ENCODE measurements at regions not wholly inside any gene's neighbourhood (a gene's known extent, or its start where the extent isn't known, plus 50 kb on each side); places are given as distances from the start of the nearest gene placed in this dataset.
A peak's percentile ranks its signal among the peaks of the same experiment; 100 is the strongest.

DNA sequence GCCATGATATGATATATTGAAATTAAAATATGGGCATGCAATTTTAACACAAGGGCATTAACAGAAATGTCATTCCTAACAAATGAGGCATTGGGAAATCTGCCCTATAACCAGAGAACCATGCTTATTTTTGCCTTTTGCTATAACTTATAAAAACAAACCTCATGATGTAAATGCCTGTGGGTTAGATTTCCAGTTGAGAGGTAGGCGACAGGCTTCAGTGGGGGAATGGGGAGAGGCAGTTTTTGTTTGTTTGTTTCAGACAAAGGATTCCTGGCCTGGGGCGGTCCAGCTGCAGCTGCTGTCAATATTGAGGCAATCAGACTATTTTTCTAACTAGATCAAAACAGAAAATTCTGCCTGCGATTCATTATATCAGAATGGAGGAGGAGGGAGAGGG lies 490.4 kb upstream of the CFAP20DC start:
- Histone ChIP-seq H3K27me3 (ENCODE audit: control insufficient read depth, insufficient read depth, low read length) (no peaks in the 10 kb centered on the region), H3K36me3 (ENCODE audit: control insufficient read depth, insufficient read depth, low read length) (no peaks in the 10 kb centered on the region), H3K4me3 (ENCODE audit: low read depth, low read length) (no peak overlapping the region), H3K27ac (ENCODE audit: low read depth, low read length) (no peak overlapping the region), H3K4me1 (ENCODE audit: control insufficient read depth, insufficient read depth, low read length) (peaks cover 4% of the 10 kb centered on the region; the same call in 1 of the 2 replicates), H3K9me3 (ENCODE audit: control insufficient read depth, insufficient read depth, low read depth, low read length) (no peaks in the 10 kb centered on the region), H3K9ac (ENCODE audit: low read length) (no peak overlapping the region)

DNA sequence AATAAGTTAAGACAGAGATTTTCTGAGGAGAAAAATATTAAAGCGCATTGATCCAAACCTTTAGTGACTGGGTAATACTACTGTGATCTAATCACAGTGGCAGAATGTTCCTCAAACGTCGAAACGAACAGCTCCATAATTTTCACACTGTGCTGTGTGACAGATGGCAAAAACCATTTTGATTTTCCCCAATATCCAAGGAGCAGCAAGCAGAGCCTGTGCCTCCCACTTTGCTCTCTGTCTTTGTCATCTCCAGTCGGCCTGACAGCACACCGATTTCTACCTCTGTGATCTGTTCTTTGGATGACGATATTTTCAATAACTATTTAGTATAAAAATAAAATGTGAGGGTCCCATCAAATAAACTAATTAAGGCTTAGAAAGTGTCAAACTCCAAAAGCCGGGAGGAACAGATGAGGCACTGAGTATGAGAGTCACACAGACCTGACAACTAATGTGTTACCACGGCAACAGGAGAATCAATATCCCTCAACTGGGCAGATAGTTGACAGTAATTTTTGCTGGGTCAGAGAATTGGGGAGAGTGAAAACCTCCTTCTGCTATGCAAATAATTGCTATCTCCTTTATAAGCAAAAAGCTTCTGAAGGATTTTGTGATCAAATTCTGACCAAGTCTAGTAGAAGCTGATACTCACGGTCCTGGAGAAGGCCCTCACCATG lies 489.1 kb upstream of the CFAP20DC start:
- H3K4me3 ChIP-seq (ENCODE audit: low read depth, low read length) = no peak overlapping the region
- H3K36me3 ChIP-seq (ENCODE audit: control insufficient read depth, insufficient read depth, low read length) = no peaks in the 10 kb centered on the region
- H3K9ac ChIP-seq (ENCODE audit: low read length) = no peak overlapping the region
- peaks cover 4% of the 10 kb centered on the region; the same call in 1 of the 2 replicates for H3K4me1 ChIP-seq (ENCODE audit: control insufficient read depth, insufficient read depth, low read length)
- H3K9me3 ChIP-seq (ENCODE audit: control insufficient read depth, insufficient read depth, low read depth, low read length) = no peaks in the 10 kb centered on the region
- H3K27ac ChIP-seq (ENCODE audit: low read depth, low read length) = no peak overlapping the region
- H3K27me3 ChIP-seq (ENCODE audit: control insufficient read depth, insufficient read depth, low read length) = no peaks in the 10 kb centered on the region

DNA sequence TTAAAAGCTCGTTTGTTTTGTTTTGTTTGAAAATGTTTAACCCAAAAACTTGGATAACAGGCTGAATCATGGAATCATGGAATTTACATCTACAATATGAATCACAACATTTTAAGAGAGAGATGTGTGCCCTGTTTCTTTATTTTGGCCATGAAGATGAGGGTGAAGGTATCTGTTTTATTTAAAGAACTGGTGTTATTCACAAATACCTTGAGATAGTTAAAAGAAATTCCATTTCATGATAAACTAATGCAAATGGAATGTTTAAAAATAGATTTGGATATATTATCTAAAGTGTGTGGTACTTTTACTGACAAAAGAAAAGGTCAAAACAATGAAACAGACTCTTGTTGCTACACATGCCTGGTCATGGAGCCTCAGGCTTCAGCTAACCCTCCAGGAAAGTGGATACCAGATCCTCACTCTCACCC lies 486.0 kb upstream of the CFAP20DC start:
- no peak overlapping the region for H3K27ac ChIP-seq (ENCODE audit: low read depth, low read length)
- no peak overlapping the region for H3K9ac ChIP-seq (ENCODE audit: low read length)
- H3K4me1 ChIP-seq (ENCODE audit: control insufficient read depth, insufficient read depth, low read length) = peaks cover 4% of the 10 kb centered on the region; the same call in 1 of the 2 replicates
- no peaks in the 10 kb centered on the region for H3K36me3 ChIP-seq (ENCODE audit: control insufficient read depth, insufficient read depth, low read length)
- no peaks in the 10 kb centered on the region for H3K27me3 ChIP-seq (ENCODE audit: control insufficient read depth, insufficient read depth, low read length)
- no peaks in the 10 kb centered on the region for H3K9me3 ChIP-seq (ENCODE audit: control insufficient read depth, insufficient read depth, low read depth, low read length)
- H3K4me3 ChIP-seq (ENCODE audit: low read depth, low read length) = no peak overlapping the region

DNA sequence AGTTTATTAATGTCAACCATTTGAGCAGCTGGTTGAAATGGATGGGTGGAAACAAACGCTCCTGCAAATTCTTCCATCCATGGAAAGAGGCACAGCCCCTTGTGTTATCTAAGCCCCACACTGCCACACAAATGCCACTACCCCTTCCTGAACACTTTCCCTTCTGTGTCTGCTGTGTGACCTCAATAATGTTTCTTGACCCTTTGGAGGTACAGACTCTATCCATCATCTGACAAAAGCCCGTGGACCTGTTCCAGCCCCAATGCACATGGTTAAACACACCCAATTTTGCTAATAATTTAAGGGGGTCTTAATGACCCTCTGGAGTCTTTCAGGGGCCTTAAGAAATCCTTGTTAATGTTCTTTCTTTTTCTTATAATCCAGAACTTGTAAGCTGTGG lies 482.2 kb upstream of the CFAP20DC start:
- Histone ChIP-seq H3K4me1 (ENCODE audit: control insufficient read depth, insufficient read depth, low read length) (no peaks in the 10 kb centered on the region), H3K27me3 (ENCODE audit: control insufficient read depth, insufficient read depth, low read length) (no peaks in the 10 kb centered on the region), H3K9ac (ENCODE audit: low read length) (no peak overlapping the region), H3K9me3 (ENCODE audit: control insufficient read depth, insufficient read depth, low read depth, low read length) (no peaks in the 10 kb centered on the region), H3K36me3 (ENCODE audit: control insufficient read depth, insufficient read depth, low read length) (no peaks in the 10 kb centered on the region), H3K4me3 (ENCODE audit: low read depth, low read length) (no peak overlapping the region), H3K27ac (ENCODE audit: low read depth, low read length) (no peak overlapping the region)

DNA sequence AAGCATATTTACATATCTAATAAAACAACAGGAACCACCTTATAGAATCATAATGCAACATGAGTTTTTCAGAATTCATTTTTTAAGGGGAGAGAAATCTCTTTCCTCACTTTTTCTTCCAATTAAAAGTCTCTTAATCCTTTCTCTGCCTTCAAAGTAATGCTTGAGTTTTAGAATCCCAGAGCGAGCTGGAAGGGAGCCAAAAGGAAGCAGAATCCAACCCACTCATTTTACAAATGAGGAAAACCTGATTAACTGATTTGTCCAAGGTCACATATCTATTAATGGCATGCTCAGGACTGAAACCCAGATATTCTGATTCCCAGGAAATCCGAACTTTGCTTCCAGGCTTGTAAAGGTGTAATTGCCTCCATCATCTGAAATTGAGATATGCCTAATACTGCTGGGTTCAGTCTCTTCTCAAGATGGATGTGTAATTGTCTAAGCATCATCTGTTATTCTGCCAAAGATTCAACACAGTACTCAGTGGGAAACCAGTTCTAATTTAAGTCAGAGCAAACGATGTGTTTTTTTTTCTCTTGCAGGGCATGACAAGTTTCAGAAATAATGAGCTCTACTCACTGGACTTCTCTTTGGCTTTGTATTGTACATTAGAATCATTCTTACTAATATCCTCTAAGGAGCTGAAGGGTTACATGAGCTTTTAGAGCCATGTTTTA lies 481.4 kb upstream of the CFAP20DC start:
- H3K27me3 ChIP-seq (ENCODE audit: control insufficient read depth, insufficient read depth, low read length) = no peaks in the 10 kb centered on the region
- H3K9me3 ChIP-seq (ENCODE audit: control insufficient read depth, insufficient read depth, low read depth, low read length) = no peaks in the 10 kb centered on the region
- no peaks in the 10 kb centered on the region for H3K4me1 ChIP-seq (ENCODE audit: control insufficient read depth, insufficient read depth, low read length)
- H3K9ac ChIP-seq (ENCODE audit: low read length) = no peak overlapping the region
- H3K36me3 ChIP-seq (ENCODE audit: control insufficient read depth, insufficient read depth, low read length) = no peaks in the 10 kb centered on the region
- no peak overlapping the region for H3K4me3 ChIP-seq (ENCODE audit: low read depth, low read length)
- H3K27ac ChIP-seq (ENCODE audit: low read depth, low read length) = no peak overlapping the region

DNA sequence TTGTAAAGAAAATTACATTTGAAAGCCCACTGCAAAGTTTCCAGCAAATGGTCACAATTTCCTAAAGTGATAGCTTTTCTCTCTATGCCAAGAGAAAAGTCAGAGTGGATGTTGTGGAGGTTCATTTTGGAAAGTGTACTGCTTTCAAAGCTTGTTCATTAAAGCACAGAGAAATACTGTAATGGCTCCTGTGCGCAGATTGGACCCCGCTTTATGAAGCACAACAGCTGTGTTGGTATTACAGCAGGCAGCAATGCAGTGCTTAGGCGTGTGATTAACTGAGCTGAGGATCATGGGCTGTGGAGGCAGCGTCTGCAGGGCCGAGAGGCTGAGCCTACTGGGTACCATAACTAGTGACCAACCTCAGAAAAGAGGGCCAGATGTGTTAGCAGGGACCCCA lies 478.4 kb upstream of the CFAP20DC start:
- Histone ChIP-seq H3K9ac (ENCODE audit: low read length) (no peak overlapping the region), H3K4me3 (ENCODE audit: low read depth, low read length) (no peak overlapping the region), H3K27ac (ENCODE audit: low read depth, low read length) (no peak overlapping the region), H3K4me1 (ENCODE audit: control insufficient read depth, insufficient read depth, low read length) (no peaks in the 10 kb centered on the region), H3K36me3 (ENCODE audit: control insufficient read depth, insufficient read depth, low read length) (no peaks in the 10 kb centered on the region), H3K27me3 (ENCODE audit: control insufficient read depth, insufficient read depth, low read length) (no peaks in the 10 kb centered on the region), H3K9me3 (ENCODE audit: control insufficient read depth, insufficient read depth, low read depth, low read length) (no peaks in the 10 kb centered on the region)

DNA sequence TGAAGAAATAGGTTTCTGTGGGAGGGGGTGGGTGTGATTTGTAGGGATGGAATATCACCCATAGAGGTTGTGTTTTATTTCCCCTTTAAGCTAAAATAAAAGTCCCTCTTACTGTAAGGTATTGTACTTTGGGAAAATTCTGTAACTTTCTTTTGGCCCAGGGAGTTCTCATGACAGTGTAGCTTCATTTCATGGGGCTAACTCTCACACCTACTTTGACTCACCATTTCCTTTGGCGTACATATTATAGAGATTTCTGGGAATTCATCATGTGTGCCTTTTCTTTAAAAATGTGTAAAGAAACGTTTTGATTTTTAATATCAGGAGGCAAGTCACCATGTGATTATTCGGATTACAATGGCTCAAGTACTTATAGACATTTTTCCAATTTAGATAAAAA lies 477.7 kb upstream of the CFAP20DC start:
- no peak overlapping the region for H3K9ac ChIP-seq (ENCODE audit: low read length)
- no peak overlapping the region for H3K27ac ChIP-seq (ENCODE audit: low read depth, low read length)
- H3K9me3 ChIP-seq (ENCODE audit: control insufficient read depth, insufficient read depth, low read depth, low read length) = no peaks in the 10 kb centered on the region

DNA sequence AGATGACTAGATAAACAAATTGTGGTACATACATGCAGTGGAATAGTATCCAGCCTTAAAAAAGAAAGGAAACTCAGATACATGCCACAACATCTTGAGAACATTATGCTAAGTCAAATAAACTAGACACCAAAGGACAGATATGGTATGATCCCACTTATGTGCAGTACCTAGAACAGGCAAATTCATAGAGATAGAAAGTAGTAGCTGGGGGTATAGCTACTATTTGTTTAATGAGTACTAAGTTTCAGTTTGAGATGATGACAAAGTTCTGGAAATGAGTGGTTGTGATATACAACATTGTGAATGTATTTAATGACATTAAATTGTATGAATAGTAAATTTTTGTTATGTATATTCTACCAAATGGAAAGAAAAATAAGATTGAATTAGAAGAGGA lies 477.2 kb upstream of the CFAP20DC start:
- no peaks in the 10 kb centered on the region for H3K4me1 ChIP-seq (ENCODE audit: control insufficient read depth, insufficient read depth, low read length)
- H3K27me3 ChIP-seq (ENCODE audit: control insufficient read depth, insufficient read depth, low read length) = no peaks in the 10 kb centered on the region
- no peak overlapping the region for H3K27ac ChIP-seq (ENCODE audit: low read depth, low read length)
- H3K9me3 ChIP-seq (ENCODE audit: control insufficient read depth, insufficient read depth, low read depth, low read length) = no peaks in the 10 kb centered on the region
- H3K36me3 ChIP-seq (ENCODE audit: control insufficient read depth, insufficient read depth, low read length) = no peaks in the 10 kb centered on the region
- H3K4me3 ChIP-seq (ENCODE audit: low read depth, low read length) = no peak overlapping the region
- H3K9ac ChIP-seq (ENCODE audit: low read length) = no peak overlapping the region

More for the DNA sequence above, 477.7 kb upstream of the CFAP20DC start:
- no peak overlapping the region for H3K4me3 ChIP-seq (ENCODE audit: low read depth, low read length)
- no peaks in the 10 kb centered on the region for H3K36me3 ChIP-seq (ENCODE audit: control insufficient read depth, insufficient read depth, low read length)
- H3K4me1 ChIP-seq (ENCODE audit: control insufficient read depth, insufficient read depth, low read length) = no peaks in the 10 kb centered on the region
- H3K27me3 ChIP-seq (ENCODE audit: control insufficient read depth, insufficient read depth, low read length) = no peaks in the 10 kb centered on the region

DNA sequence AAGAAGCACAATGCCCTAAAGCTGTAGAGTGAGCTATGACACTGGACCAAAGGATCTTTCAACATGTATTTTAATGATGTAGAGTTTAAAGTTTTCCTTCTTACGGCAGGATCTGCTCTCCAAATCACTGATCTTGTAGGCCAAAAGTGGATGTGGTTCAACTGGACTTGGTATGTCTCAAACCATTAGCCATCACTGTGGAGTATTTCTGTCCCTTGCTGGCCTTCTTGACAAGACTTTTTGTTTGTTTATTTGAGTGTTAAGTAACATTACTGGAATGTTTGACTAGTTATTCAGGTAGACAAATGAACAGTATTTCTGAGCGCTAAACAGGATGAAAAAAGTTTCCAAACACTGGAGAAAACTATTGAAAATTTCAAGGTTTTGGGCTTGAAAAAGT lies 472.7 kb upstream of the CFAP20DC start:
- no peaks in the 10 kb centered on the region for H3K9me3 ChIP-seq (ENCODE audit: control insufficient read depth, insufficient read depth, low read depth, low read length)
- H3K4me3 ChIP-seq (ENCODE audit: low read depth, low read length) = no peak overlapping the region
- H3K4me1 ChIP-seq (ENCODE audit: control insufficient read depth, insufficient read depth, low read length) = peaks cover 3% of the 10 kb centered on the region; the same call in 1 of the 2 replicates
- H3K36me3 ChIP-seq (ENCODE audit: control insufficient read depth, insufficient read depth, low read length) = no peaks in the 10 kb centered on the region
- H3K27ac ChIP-seq (ENCODE audit: low read depth, low read length) = no peak overlapping the region
- H3K27me3 ChIP-seq (ENCODE audit: control insufficient read depth, insufficient read depth, low read length) = no peaks in the 10 kb centered on the region
- H3K9ac ChIP-seq (ENCODE audit: low read length) = no peak overlapping the region

DNA sequence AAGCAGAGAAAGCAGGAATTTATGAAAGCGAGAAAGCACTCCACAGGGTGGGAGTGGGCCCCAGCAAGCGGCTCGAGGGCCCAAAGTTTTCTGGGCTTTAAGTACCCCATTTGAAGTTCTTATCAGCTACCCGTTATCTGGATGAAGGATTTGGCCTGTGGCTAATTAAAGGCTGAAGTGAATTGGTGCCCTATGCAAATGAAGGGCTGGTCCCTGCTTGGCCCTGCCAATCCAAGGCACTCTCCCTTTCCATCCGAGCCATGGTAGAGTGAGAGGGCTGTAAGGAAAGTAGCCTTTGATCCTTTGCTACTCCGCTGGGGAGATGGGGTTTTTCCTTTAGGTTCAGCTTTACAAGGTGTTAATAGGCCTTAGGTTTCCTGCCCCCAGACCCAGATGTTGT lies 469.3 kb upstream of the CFAP20DC start:
- no peaks in the 10 kb centered on the region for H3K36me3 ChIP-seq (ENCODE audit: control insufficient read depth, insufficient read depth, low read length)
- H3K27ac ChIP-seq (ENCODE audit: low read depth, low read length) = no peak overlapping the region; the same call in 1 of the 2 replicates
- H3K9me3 ChIP-seq (ENCODE audit: control insufficient read depth, insufficient read depth, low read depth, low read length) = no peaks in the 10 kb centered on the region
- peak overlapping the region; percentile 26 for H3K9ac ChIP-seq (ENCODE audit: low read length)
- no peak overlapping the region; the same call in 1 of the 2 replicates for H3K4me3 ChIP-seq (ENCODE audit: low read depth, low read length)
- no peaks in the 10 kb centered on the region for H3K27me3 ChIP-seq (ENCODE audit: control insufficient read depth, insufficient read depth, low read length)
- H3K4me1 ChIP-seq (ENCODE audit: control insufficient read depth, insufficient read depth, low read length) = peaks cover 18% of the 10 kb centered on the region; the same call in 1 of the 2 replicates

DNA sequence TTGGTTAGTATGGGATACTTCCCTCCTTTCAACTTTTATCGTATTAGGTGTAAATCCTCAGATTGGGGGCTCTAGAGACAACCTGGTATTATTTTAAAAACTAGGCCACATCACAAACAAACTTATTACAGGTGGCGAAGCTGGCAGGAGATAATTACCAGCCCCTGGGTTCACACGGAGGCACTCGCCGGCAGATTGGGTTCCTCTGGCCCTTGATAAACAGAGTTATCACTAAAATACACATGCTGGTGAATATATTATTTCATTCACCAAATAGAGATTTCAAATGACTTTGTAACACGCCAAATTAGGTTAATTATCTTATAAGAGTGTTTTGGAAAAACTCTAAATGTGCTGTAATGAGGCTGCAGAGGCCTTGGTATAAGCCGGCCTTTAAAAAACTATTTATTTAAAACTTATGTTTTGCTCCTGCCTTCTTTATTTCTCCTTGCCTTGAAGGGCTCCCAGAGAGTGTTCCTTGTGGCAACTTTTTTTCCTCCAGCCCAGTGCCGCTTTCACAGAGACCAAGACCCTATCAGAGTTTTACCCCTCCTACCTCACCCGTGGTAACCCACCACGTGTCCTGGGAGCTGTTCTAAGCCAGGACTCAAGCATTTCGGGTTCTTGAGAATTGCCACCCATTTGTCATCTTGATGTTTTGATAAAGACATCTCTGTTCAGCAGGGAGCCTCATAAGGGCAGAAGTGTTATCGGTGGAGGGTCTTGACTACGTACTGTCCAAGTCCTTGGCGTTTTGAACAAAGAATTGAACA lies 468.6 kb upstream of the CFAP20DC start:
- peak overlapping the region; percentile 26 for H3K9ac ChIP-seq (ENCODE audit: low read length)
- H3K4me1 ChIP-seq (ENCODE audit: control insufficient read depth, insufficient read depth, low read length) = peaks cover 18% of the 10 kb centered on the region; the same call in 1 of the 2 replicates
- no peaks in the 10 kb centered on the region for H3K9me3 ChIP-seq (ENCODE audit: control insufficient read depth, insufficient read depth, low read depth, low read length)
- no peak overlapping the region; the same call in 1 of the 2 replicates for H3K27ac ChIP-seq (ENCODE audit: low read depth, low read length)
- H3K4me3 ChIP-seq (ENCODE audit: low read depth, low read length) = no peak overlapping the region; the same call in 1 of the 2 replicates
- H3K27me3 ChIP-seq (ENCODE audit: control insufficient read depth, insufficient read depth, low read length) = no peaks in the 10 kb centered on the region
- no peaks in the 10 kb centered on the region for H3K36me3 ChIP-seq (ENCODE audit: control insufficient read depth, insufficient read depth, low read length)
